HL-60 (cell line): ENCODE measurements at regions not wholly inside any gene's neighbourhood (a gene's known extent, or its start where the extent isn't known, plus 50 kb on each side); places are given as distances from the start of the nearest gene placed in this dataset.

Experiments used
- DNase-seq, 2 experiments: peaks; one replicate each; pipeline ENCODE4 v3.0.0-alpha.2; 2010 to 2020; ENCODE audit warnings: low read depth in 1 of 2, low spot score in 1 of 2
- H3K27ac ChIP-seq: fragments of 250-450 bp; sonication (Bioruptor Pico); replicated peaks from 2 replicates; pipeline ENCODE4 v1.5.1; 2020; ENCODE audit warnings: mild to moderate bottlenecking, moderate library complexity
- H3K27me3 ChIP-seq: fragments of 250-450 bp; sonication (Bioruptor Pico); 2 replicates; pipeline ENCODE4 v1.5.1; 2021; ENCODE audit warnings: mild to moderate bottlenecking, moderate library complexity; ENCODE audit not compliant: insufficient read depth, poor library complexity, severe bottlenecking
- H3K4me3 ChIP-seq: replicated peaks from 2 replicates; pipeline ENCODE4 v1.5.1; 2011; ENCODE audit warnings: mild to moderate bottlenecking, control low read depth, low read length; ENCODE audit not compliant: insufficient read depth
- CTCF ChIP-seq: IDR thresholded peaks from one replicate; pipeline ENCODE4 v1.5.1; 2011; ENCODE audit warnings: low read length, control low read depth, inconsistent platforms; ENCODE audit not compliant: insufficient read depth
- GABPA ChIP-seq: IDR thresholded peaks from 2 replicates; pipeline ENCODE4 v1.6.1; 2012; ENCODE audit warnings: low read depth
- POLR2AphosphoS5 ChIP-seq: IDR thresholded peaks from 2 replicates; pipeline ENCODE4 v1.6.1; 2012; ENCODE audit warnings: low read depth
- REST ChIP-seq: IDR thresholded peaks from 2 replicates; pipeline ENCODE4 v1.6.1; 2012; ENCODE audit warnings: low read depth; ENCODE audit not compliant: insufficient replicate concordance
- SPI1 ChIP-seq: IDR thresholded peaks from 2 replicates; pipeline ENCODE4 v1.6.1; 2012; ENCODE audit warnings: low read depth, mild to moderate bottlenecking, borderline replicate concordance

- DNase-seq, result no peak
- Histone ChIP-seq H3K27ac (no peak overlapping the region), H3K4me3 (no peak overlapping the region), H3K27me3 (no peaks in the 10 kb centered on the region)
- TF ChIP-seq SPI1 (no peak), REST (no peak), POLR2AphosphoS5 (no peak), GABPA (no peak), CTCF (no peak)
Observed at GRCh38 chr20:40959325-40960092, 69.1 kb upstream of the TOP1 start.

- H3K27ac ChIP-seq, result no peak overlapping the region
- DNase-seq, result no peak
- no peak overlapping the region for H3K4me3 ChIP-seq
- no peaks in the 10 kb centered on the region for H3K27me3 ChIP-seq
- TF ChIP-seq POLR2AphosphoS5 (no peak), REST (no peak), CTCF (no peak), GABPA (no peak), SPI1 (no peak)
Observed at GRCh38 chr20:40960101-40960500, 68.5 kb upstream of the TOP1 start.

- no peak for DNase-seq
- TF ChIP-seq CTCF (no peak), REST (no peak), GABPA (no peak), POLR2AphosphoS5 (no peak), SPI1 (no peak)
- H3K27ac ChIP-seq, result no peak overlapping the region
Observed at GRCh38 chr20:40960521-40960956, 68.1 kb upstream of the TOP1 start.

More at GRCh38 chr20:40960521-40960956, 68.1 kb upstream of the TOP1 start:
- Histone ChIP-seq H3K27me3 (no peaks in the 10 kb centered on the region), H3K4me3 (no peak overlapping the region)
